Body of pancreas (tissue), 4 donors: ENCODE measurements at regions not wholly inside any gene's neighbourhood (a gene's known extent, or its start where the extent isn't known, plus 50 kb on each side); places are given as distances from the start of the nearest gene placed in this dataset.

Experiments used
- POLR2A ChIP-seq, 3 donors: fragments of 450-650 bp; IDR thresholded peaks; one replicate each; pipeline ENCODE4 v1.6.1; 2016; ENCODE audit warnings: antibody characterized with exemption in 3 of 3, mild to moderate bottlenecking in 2 of 3
- TF ChIP-seq, protein P1 (sequence below), 7 experiments: fragments of 450-650 bp in 4 of 7; fragments of 200-600 bp in 3 of 7; sonication (generic) in 3 of 7; IDR thresholded peaks; one replicate each; pipeline ENCODE4 v1.5.1; 2016 to 2019; ENCODE audit warnings: antibody characterized with exemption in 7 of 7

DNA sequence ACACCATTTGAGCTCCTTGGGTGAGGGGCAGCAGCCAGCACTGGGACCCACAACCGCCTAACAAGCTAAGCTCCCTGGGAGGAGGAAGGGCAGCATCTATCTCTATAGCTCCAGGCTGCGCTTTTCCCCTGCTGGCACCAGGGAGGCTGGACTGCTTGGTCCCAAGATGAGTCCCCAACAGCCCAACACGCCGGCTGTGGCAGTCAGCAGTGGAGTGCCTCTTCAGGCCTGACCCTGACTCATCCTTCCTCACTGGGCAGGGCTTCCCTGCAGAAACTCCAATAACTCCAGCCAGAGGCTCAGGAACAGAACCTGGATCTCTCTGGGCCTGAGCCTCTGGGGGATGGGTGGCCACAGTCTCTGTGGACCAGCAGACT is 113.7 kb upstream of the ADAMTS16 start:
- TF ChIP-seq, protein P1, sequence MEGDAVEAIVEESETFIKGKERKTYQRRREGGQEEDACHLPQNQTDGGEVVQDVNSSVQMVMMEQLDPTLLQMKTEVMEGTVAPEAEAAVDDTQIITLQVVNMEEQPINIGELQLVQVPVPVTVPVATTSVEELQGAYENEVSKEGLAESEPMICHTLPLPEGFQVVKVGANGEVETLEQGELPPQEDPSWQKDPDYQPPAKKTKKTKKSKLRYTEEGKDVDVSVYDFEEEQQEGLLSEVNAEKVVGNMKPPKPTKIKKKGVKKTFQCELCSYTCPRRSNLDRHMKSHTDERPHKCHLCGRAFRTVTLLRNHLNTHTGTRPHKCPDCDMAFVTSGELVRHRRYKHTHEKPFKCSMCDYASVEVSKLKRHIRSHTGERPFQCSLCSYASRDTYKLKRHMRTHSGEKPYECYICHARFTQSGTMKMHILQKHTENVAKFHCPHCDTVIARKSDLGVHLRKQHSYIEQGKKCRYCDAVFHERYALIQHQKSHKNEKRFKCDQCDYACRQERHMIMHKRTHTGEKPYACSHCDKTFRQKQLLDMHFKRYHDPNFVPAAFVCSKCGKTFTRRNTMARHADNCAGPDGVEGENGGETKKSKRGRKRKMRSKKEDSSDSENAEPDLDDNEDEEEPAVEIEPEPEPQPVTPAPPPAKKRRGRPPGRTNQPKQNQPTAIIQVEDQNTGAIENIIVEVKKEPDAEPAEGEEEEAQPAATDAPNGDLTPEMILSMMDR (IDR thresholded peaks at IDR 0.05), result no peak
- no peak for TF ChIP-seq POLR2A (IDR thresholded peaks at IDR 0.05)
